DMS53 treated with DMSO at 0.1 percent for 48 hours (cell line): ENCODE measurements at regions not wholly inside any gene's neighbourhood (a gene's known extent, or its start where the extent isn't known, plus 50 kb on each side); places are given as distances from the start of the nearest gene placed in this dataset.
A peak's percentile ranks its signal among the peaks of the same experiment; 100 is the strongest.

Source experiments
- DNase-seq: peaks from one replicate; lab custom pipeline; 2025; ENCODE audit not compliant: unreplicated experiment; lab: John Stamatoyannopoulos, UW

DNA sequence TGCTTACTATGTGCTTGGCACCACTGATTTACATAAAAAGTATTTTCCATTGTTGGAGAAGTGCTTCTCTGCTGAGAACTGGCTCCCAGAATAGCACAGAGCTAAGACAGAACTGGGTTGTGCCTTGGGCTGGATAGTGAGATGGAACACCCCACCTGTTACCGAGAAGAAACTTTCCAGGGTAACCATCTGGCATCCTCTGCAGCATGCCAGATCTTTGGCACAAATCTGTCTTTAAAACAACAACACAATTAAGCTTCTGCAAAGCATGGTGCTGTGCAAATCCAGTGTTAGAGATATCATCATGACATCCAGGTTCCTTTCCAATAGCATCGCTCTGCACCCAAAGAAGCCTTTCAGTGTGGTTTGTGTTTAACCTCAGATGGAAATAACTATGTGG is 202.5 kb upstream of the RFC3 start:
- DNase-seq, result no peak

DNA sequence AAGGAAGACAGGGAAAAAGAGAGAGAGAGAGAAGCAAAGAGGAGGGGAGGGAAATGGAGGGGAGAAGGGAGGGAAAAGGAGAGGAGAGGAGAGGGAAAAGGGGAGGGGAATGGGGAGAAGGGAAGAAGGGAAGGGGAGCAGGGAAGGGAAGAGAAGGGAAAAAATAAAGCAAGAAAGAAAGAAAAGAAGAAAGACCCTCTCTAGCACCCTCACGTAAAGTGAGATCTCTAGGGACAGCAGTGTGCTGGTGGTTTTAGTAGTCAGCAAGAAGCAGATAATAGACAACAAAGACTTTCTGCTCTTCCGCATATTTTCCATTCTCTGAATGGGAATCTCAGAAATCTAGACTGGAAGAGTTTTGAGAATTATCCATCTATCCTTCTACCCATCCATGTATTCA is 201.8 kb upstream of the RFC3 start:
- DNase-seq, result no peak

DNA sequence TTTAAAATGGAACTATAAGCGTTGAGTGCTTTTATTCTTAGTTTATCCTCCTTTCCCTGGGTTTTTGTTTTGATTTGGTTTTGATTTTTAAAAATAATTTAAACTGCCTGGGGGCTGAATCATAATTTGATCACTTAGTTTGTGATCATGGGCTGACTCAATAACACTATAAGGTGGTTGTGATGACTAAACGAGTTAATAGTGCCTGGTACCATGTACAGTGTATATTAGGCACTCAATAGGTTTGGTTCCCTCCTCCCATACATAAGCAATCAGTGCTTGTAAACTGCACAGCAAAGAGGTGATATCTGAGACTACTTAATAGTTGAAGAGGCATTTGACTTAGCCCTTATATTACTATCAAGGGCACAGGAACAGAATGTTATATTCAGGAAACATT is 200.9 kb upstream of the RFC3 start:
- DNase-seq, result no peak

DNA sequence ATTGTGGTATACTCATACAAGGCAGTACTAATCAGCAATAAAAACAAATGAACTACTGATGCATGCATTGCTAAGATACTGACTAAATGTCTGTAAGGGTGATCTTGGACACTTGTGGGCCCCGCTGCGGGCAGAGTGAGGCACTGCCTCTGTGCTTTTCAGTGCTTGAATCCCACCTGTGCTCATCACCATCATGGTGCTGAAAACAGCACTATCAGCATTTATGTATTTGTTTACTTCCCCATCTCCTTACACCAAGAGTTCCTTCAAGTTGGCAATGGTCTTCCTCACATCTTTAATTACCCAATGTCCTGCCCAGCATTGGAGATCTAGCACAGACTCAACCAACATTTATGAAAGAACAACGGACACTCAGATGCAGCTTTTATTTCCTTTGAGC is 193.7 kb upstream of the RFC3 start:
- DNase-seq, result no peak

DNA sequence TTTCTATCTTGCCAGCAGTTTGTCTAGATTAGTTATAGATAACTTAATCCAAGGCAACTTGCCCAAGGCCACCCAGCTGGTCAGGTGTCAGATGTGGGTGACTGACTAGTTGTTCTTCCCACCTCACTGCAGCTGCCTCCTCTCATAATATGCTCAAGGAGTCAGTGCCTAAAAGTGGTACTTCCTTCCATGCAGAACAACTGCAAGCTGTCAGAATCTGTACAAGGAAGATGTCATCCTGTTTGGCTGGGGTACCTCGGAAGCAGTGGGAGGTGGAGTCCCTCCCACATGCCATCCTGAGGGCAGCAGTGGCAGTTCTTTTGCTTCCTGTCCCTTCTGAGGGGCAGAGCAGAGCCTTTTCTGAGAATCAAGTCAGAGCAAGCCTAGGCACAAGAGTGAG is 193.2 kb upstream of the RFC3 start:
- no peak for DNase-seq

DNA sequence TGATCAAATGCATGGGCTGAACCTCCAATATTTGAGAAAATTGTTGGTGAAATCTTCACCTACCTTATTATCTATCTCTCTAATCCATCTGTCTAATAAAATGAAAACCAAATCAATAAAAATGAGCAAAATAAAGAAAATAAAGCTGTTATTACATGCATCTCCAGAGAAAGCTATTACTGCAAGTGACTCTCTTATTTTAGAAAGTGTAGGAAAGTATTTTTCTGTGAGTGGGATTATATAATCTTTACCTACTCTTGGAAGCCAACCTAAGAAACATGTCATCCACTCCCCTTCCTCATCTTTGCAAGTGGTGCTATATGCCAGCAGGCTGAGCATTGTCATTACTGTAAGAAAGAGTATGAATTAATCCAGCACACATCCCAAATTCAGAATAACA is 191.5 kb upstream of the RFC3 start:
- DNase-seq, result no peak

DNA sequence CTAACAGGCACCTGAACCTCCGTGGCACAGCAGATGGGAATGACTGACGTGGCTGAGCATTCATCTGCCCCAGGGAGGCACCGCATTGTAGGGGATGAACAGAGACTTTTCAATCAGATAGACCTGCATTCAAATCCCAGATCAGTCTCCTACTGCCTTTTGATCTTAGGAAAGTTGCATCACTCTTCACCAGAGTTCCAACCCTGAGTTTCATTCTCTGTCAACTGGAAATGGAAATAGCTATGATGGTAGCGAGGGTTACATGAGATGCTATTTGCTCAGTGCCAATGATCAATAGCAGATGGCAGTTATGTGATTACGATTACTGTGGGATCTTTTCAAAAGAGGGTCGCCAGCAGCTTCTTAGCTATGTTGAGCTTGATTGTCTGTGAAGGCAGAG is 189.3 kb upstream of the RFC3 start:
- no peak for DNase-seq

DNA sequence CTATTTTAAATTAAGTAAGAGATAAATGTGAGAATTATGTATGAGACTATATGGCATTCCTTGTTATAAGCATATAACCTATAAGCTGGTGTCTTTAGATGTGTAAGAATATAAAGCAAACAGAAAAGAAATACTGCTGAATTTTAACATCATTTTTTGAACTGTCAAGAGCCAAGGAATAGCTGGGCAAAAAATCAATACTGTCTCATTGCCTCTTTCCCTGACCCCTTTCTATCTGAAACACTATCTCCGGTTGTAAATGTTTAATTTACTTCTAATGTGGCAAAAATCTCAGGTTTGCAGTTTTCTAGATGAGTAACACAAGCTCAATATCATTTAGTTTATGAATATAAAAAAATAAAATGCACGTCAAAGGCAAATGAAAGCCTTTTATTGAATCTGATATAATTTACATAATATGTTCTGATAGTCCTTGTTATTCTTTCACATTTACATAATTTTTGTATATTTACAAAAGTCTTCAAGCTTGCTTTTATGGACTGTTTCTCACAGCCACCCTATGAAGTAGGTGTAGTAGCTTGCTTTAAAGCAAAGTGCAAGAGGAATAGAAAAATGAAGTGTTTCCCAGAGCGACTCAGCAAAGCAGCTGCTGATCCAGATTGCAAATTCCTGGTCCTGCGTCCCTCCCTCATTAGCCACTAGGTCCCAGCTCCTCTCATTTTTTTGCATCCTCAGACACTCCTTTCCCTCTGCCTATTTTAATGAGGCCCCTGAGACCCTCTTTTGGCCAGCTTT is 188.2 kb upstream of the RFC3 start:
- DNase-seq, result no peak

DNA sequence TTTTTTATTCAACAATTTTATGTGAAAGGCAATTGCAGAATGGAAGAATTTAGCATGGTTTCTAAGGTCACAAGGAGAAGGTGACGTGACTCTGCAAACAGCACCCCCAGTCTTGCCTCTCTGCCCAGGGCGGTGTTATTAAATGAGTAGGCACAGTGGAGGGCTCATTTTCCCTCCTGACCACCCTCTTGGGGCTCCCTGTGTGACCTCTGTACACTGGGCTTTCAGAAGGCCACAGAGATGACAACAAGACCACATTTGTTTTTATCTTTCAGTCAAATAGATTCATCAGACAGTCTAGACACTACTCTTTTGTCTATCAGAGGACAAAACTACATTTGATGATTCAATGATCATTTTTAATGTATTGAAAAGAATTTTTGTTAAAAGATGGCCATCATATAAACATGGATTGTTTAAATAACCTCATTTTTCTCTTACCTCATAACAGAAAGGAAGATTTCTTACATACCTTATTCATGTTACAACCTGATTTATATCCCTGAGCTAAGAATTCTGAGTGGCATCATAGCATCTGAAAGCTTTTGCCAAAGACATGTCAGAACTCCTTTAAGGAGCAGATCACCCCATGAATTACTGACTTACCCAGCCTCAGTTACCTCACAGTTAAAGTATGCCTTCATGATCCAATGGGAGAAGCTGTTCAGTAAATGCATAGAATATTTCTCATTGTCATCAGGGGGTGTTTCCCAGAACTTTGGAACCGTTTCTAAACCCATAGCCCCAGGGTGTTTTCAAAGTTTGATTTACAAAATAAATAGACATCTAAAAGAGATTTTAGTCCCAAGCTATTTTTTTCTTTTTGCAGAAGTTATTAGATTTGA is 184.0 kb upstream of the RFC3 start:
- no peak for DNase-seq

DNA sequence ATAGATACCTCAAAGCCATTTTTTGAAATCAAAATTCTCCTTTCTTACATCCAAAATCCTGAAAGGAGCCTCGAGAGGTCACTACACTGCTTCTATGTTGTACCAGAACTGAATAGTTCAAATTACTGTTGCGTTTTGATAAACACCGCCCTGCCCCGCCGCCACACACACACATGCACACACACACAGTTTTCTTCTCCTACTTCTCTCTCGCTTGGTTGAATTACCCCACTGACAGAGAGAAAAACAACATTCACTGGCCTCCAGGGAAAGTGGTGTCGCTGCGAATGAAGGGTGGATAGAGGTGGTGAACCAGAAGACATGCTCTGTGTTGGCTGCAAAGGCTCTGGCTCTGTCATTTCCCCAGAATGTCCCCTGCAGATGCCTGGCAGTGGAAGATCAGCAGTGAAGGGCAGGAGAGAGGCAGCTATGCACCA is 183.4 kb upstream of the RFC3 start:
- no peak for DNase-seq

DNA sequence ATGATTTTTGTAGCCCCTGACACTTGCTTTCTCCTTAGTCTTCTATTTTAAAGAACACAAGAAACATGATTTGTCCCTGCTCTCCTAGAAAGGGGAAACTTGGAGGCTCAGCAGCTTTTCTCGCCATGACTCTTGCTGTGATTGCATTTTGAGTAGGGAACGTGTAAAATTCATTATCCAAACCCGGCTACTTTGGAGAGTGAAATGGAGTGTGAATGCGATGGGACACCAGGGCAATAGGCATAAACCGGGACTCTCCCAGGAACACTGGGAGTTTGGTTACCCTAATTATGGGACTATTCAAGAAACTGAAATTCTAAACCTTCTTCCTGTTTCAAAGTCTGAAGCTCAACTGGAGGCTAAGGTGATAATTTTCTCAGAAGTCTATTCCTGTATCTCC is 181.7 kb upstream of the RFC3 start:
- DNase-seq, result no peak

DNA sequence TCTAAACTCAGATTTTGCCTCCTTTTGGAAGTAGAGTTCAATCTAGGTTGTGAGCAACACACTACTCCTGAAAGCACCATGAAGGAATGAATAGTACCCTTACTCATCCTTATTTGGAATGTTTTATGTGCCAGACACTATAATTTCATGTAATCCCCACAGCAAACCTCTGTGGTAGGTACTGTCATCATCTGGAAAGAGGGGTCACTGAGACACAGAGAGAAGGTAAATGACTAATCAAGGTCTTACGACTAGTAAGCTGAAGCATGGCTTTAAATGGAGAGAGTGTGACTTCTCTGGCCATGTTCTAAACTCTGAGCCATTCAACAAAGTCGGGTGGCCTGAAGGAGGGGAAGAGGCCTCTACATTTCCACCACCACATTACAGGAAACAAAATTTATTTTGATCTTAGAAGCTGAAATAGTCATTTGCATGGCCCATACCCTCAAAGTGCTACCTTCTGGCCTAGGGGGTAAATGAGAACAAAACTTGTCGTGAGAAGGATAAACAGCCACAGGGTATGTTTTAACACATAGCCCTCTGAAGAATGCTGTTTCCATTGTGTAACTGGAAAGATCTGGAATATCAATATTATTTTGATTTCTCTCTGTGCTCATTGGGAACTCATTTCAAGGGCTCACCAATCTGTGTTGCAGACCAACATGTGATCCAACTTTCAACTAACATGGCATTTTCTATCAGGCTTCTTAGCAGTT is 180.8 kb upstream of the RFC3 start:
- DNase-seq, result no peak

DNA sequence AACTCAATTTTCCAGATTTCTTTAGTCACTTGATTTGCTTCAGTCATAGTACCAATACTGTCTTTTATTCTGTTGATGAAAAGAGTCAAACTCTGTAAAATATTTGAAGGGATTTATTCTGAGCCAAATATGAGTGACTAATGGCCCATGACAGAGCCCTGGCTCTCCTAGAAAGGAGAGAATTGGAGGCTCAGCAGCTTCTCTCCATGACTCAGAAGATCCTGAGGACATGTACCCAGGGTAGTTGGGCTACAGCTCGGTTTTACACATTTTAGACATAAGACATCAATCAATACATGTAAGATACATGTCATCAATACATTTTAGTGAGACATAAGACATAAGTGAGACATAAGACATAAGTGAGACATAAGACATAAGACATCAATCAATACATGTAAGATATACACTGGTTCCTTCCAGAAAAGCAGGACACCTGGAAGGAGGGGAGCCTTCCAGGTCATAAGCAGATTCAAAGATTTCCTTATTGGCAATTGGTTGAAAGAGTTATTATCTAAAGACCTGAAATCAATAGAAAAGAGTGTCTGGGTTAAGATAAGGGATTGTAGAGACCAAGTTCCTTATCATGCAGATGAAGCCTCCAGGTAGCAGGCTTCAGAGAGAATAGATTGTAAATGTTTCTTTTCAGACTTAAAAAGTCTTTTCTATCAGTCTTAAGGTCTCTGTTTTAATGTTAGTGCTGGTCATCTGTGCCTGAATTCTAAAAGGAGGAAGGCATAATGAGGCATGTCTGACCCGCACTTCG is 179.8 kb upstream of the RFC3 start:
- DNase-seq, result no peak

DNA sequence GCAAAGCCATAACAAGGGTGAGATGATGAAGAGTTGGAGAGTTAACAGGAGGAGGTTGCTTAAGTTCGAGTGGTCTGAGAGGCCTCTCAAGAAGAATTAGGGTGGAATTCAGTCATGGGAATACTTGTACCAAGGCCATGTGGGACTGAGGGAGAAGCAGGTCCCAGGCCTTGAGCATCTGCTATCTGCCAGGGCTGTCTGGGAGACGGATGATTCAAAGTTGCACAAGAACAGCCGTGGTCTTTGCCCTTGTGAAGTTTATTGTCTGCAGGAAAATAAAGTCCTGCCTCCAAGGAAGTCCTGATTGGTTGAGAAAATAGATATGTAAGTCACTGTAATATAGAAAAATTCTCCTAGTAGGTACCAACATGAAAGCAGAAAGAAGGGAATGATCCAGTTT is 178.8 kb upstream of the RFC3 start:
- no peak for DNase-seq

DNA sequence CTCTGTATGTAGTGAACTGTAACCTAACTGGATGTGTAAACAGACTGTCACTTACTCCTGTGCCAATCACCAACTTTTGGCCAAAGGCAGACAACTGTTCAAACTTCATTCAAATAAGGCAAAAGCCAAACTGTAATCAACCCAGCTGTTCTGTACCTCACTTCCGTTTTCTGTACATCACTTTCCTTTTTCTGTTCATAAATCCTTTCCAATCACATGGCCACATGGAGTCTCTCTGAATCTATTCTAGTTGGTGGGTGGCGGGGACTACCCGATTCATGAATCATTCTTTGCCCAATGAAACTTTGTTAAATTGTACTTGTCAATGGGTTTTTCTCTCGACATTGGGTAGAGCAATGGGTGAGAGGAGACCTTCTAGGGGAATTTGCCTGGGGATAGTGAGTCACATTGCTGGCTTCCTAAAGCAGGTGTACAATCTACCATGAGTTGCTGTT is 178.3 kb upstream of the RFC3 start:
- no peak for DNase-seq

DNA sequence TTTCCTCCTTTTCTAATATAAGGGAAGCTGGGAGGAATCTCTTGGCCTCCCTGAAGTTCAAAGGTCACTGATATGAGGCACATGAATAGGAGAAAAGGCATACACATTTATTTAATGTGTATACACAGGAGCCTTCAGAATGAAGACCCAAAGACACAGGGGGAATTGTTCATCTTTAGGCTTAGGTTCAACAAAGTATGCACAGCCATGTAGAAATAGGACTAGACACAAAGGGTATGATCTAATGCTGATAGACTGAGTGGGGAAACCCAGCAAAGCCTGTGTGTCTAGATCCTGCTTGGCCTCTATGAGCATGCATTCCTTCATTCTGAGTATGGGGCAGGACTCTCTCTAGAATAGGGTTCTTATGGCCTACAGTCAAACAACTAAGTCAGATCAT is 177.1 kb upstream of the RFC3 start:
- no peak for DNase-seq

DNA sequence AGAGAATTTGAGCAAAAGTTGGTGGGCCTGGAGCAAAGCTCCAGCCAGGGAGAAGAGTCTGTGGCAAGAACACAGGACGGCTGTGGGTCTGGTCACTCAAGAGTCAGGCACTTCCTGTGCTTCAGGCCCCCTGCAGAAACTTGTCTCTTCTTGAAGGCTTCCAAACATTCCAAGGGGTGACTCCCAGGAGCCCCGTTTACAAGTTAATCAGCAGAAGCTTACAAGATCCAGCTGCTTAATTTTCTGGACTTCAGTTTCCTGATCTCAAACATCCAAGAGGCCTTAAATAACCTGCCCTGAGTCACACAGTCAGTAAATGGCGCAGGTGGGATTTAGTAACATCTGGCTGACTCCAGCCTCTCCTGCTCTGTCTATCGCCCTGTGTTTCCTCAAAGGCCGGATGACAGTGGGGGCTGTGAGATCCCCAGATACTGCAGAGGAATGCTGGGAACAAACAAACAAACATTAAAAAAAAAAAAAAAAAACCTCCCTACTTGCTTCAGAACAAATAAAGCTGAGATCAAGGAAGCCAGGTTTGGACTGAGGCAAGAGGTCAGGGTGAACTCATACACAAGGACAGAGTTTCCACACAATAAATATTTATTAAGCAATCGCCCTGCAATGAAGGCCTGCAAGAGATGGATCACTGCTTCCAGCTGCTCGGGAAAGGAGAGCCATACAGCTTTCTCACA is 175.4 kb upstream of the RFC3 start:
- DNase-seq, result peak; percentile 87

DNA sequence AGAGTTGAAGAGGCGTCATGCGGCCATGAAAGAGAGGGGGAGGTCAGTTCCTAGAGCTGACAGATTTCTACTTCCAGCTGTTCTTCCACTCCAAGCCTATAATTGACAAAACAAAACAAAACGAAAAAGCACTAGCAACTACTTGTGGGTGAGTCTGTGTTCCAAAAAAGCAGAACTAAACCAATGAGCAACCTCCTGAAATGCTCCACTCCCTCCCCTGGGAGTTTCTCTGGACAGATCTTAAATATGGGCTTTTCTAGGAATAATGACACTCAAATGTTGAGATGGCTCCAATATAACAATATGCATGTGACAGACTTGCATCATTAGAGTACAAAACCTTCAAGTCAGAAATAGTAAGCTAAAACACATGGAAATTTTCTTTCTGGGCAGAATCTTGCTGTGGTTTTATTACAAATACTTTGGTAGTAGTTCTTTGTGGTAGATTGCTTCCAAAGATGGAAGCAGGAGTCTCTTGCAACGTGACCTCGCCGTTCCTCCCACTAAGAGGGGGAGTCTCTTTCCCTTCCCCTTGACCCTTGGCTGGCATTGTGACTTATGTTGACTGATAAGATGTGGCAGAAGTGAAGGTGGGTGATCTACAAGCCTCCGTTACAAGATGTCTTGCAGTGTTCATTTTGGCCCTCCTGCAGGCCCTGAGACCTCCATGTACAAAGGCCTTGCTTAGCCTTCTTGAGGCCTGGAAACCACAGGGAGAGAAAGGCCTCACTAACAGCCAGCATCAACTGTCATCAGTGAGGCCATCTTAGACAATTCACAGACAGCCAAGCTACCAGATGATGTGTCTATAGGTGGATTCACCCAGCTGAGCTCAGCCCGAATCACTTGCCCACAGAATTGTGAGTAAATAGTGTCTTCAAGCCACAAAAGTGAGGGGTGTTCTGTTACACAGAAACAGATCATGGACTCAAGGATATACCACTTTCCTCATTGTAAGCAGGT is 173.1 kb upstream of the RFC3 start:
- no peak for DNase-seq
